Breast epithelium (tissue), 3 donors: ENCODE measurements at regions not wholly inside any gene's neighbourhood (a gene's known extent, or its start where the extent isn't known, plus 50 kb on each side); places are given as distances from the start of the nearest gene placed in this dataset.

ENCODE experiments used
- POLR2A ChIP-seq: fragments of 450-650 bp; IDR thresholded peaks from one replicate; pipeline ENCODE4 v1.6.1; 2016; ENCODE audit warnings: antibody characterized with exemption, mild to moderate bottlenecking, moderate library complexity
- TF ChIP-seq, protein P1 (sequence below), 3 donors: fragments of 450-650 bp; IDR thresholded peaks; one replicate each; pipeline ENCODE4 v1.5.1; 2016 to 2017; ENCODE audit warnings: antibody characterized with exemption in 3 of 3, mild to moderate bottlenecking in 3 of 3, moderate library complexity in 3 of 3

DNA sequence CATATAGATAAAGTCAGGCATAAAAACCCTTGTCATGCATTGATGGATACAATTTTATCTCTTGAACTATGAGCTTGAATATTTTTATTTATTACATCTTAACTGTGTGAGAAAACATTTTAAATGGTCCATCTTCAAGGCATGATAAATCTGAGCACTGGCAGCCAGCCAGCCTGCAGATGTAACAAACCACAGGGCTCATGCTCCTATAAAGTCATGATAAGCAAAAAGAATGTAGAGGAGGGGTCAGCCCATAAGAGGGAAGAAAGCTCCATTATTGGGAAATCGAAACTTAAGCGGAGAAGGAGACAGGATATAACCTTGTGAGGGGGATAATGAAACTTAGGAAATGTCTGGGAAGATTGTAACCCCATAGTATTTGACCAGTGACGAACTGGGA lies 839.0 kb downstream of the LRRIQ3 start:
- TF ChIP-seq, protein P1, sequence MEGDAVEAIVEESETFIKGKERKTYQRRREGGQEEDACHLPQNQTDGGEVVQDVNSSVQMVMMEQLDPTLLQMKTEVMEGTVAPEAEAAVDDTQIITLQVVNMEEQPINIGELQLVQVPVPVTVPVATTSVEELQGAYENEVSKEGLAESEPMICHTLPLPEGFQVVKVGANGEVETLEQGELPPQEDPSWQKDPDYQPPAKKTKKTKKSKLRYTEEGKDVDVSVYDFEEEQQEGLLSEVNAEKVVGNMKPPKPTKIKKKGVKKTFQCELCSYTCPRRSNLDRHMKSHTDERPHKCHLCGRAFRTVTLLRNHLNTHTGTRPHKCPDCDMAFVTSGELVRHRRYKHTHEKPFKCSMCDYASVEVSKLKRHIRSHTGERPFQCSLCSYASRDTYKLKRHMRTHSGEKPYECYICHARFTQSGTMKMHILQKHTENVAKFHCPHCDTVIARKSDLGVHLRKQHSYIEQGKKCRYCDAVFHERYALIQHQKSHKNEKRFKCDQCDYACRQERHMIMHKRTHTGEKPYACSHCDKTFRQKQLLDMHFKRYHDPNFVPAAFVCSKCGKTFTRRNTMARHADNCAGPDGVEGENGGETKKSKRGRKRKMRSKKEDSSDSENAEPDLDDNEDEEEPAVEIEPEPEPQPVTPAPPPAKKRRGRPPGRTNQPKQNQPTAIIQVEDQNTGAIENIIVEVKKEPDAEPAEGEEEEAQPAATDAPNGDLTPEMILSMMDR (IDR thresholded peaks at IDR 0.05) = no peak
- no peak for TF ChIP-seq POLR2A
